Calu3 (cell line): ENCODE measurements at regions not wholly inside any gene's neighbourhood (a gene's known extent, or its start where the extent isn't known, plus 50 kb on each side); places are given as distances from the start of the nearest gene placed in this dataset.

Experiments used
- BruUV-seq: library from RNA; stranded (reverse); fragments of 400-500 nt; replicated peaks from 2 replicates; lab custom pipeline; 2021; lab: Mats Ljungman, UMichigan
- CTCF ChIA-PET: fragments of 300-600 bp; sonication (Branson Sonifier 250); formaldehyde crosslinking; loops from one replicate; lab custom pipeline; 2022; ENCODE audit warnings: antibody characterized with exemption; lab: Charles Lee
- DNase-seq: peaks from one replicate; pipeline ENCODE4 v3.0.0; 2022
- H3K27ac Mint-ChIP-seq: one replicate; pipeline ENCODE4 v1.8.0; 2022; ENCODE audit warnings: mixed read lengths; ENCODE audit not compliant: unreplicated experiment
- H3K27me3 Mint-ChIP-seq: one replicate; pipeline ENCODE4 v1.8.0; 2022; ENCODE audit warnings: mixed read lengths; ENCODE audit not compliant: unreplicated experiment
- H3K36me3 Mint-ChIP-seq: one replicate; pipeline ENCODE4 v1.8.0; 2022; ENCODE audit warnings: mild to moderate bottlenecking, moderate library complexity, mixed read lengths; ENCODE audit not compliant: insufficient read depth, unreplicated experiment
- H3K4me1 Mint-ChIP-seq: one replicate; pipeline ENCODE4 v1.8.0; 2022; ENCODE audit warnings: mild to moderate bottlenecking, low read depth, mixed read lengths; ENCODE audit not compliant: unreplicated experiment
- H3K4me3 Mint-ChIP-seq: one replicate; pipeline ENCODE4 v1.8.0; 2022; ENCODE audit warnings: mild to moderate bottlenecking, low read depth, moderate library complexity, mixed read lengths; ENCODE audit not compliant: unreplicated experiment
- H3K9me3 Mint-ChIP-seq: one replicate; pipeline ENCODE4 v1.8.0; 2022; ENCODE audit warnings: low read depth, mixed read lengths; ENCODE audit not compliant: unreplicated experiment
- intact Hi-C: fragments of 100-400 bp; cut with micrococcal nuclease; formaldehyde crosslinking; loops from one replicate; pipeline ENCODE4 v1.10.0; 2022; ENCODE audit not compliant: unreplicated experiment
- TF ChIP-seq, protein P1 (sequence below): fragments of 200-600 bp; IDR thresholded peaks from one replicate; pipeline ENCODE4 v1.8.0; 2022; ENCODE audit warnings: antibody characterized with exemption; ENCODE audit not compliant: unreplicated experiment

DNA sequence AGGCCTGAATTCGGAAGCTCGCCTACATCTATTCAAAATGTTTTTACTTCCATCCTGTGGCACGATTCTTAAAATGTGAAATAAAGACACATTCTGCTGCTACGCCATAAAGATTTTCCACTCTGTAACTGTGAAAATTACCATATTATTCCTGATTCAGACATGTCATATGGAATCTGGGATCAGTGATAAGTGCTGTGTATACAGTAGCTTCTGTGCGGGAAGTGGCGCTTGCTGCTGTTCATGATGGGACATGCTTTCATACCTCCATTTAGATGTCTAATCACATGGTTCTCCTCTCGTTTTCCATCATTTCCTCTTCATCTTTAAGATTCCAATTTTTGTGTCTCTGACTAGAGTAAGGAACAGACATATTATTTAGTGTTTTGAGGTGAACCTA, 163.2 kb downstream of the TMEM182 start:
- TF ChIP-seq, protein P1, sequence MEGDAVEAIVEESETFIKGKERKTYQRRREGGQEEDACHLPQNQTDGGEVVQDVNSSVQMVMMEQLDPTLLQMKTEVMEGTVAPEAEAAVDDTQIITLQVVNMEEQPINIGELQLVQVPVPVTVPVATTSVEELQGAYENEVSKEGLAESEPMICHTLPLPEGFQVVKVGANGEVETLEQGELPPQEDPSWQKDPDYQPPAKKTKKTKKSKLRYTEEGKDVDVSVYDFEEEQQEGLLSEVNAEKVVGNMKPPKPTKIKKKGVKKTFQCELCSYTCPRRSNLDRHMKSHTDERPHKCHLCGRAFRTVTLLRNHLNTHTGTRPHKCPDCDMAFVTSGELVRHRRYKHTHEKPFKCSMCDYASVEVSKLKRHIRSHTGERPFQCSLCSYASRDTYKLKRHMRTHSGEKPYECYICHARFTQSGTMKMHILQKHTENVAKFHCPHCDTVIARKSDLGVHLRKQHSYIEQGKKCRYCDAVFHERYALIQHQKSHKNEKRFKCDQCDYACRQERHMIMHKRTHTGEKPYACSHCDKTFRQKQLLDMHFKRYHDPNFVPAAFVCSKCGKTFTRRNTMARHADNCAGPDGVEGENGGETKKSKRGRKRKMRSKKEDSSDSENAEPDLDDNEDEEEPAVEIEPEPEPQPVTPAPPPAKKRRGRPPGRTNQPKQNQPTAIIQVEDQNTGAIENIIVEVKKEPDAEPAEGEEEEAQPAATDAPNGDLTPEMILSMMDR = no peak
- peaks cover 2% of the 10 kb centered on the region for H3K9me3 Mint-ChIP-seq
- CTCF ChIA-PET = no interaction called here
- no TSS peak for BruUV-seq
- H3K4me3 Mint-ChIP-seq = no peak overlapping the region
- no peak overlapping the region for H3K27ac Mint-ChIP-seq
- H3K36me3 Mint-ChIP-seq = no peaks in the 10 kb centered on the region
- intact Hi-C loops = no loop called here
- no peak for DNase-seq
- H3K4me1 Mint-ChIP-seq = no peaks in the 10 kb centered on the region
- no peaks in the 10 kb centered on the region for H3K27me3 Mint-ChIP-seq

DNA sequence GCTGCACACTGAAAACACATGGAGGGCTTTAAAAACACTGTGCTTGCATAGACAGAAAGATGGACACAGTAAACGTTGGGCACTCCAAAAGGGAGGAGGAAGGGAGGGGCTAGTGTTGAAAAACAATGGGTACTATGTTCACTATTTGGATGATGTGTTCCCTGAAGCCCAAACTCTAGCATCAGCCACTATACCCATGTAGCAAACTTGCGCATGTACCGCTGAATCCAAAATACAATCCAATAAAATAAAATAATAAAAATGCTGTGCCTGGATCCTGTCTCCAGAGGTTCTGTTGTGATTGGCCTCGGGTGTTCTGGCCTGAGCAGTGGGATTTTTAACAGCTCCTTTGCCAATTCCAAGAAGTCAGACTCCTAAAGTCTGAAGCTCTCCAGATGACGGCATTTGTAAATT, 166.0 kb downstream of the TMEM182 start:
- no peaks in the 10 kb centered on the region for H3K4me1 Mint-ChIP-seq
- no peak overlapping the region for H3K27ac Mint-ChIP-seq
- no peaks in the 10 kb centered on the region for H3K36me3 Mint-ChIP-seq
- no peaks in the 10 kb centered on the region for H3K27me3 Mint-ChIP-seq
- TF ChIP-seq, protein P1 = no peak
- DNase-seq = no peak
- intact Hi-C loops = no loop called here
- H3K4me3 Mint-ChIP-seq = no peak overlapping the region
- BruUV-seq = no TSS peak
- H3K9me3 Mint-ChIP-seq = peaks cover 2% of the 10 kb centered on the region
- CTCF ChIA-PET = no interaction called here

DNA sequence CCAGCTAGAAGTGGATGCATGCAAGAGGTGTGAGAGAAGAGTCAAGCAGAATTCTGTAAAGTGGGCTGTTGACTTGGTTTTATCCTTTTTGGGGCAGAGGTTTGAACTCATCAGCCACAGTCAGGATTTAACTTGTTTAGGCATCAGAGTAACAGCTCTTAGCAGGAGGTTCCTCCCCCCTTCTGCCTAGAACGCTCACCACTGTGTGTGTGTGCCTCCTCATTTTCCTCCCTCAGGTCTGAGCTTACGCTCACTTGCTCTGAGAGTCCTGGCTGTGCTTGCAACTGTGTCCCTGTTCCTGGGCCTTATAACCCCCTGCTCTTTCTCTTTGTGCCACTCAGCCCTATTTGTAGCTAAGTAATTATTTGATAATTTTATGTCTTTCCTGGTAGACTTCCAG, 167.9 kb downstream of the TMEM182 start:
- intact Hi-C loops = no loop called here
- H3K36me3 Mint-ChIP-seq = no peaks in the 10 kb centered on the region
- BruUV-seq = no TSS peak
- TF ChIP-seq, protein P1 = no peak
- H3K4me1 Mint-ChIP-seq = no peaks in the 10 kb centered on the region
- H3K27ac Mint-ChIP-seq = no peak overlapping the region
- DNase-seq = no peak
- peaks cover 8% of the 10 kb centered on the region for H3K27me3 Mint-ChIP-seq
- no peak overlapping the region for H3K4me3 Mint-ChIP-seq
- H3K9me3 Mint-ChIP-seq = peaks cover 2% of the 10 kb centered on the region
- CTCF ChIA-PET = no interaction called here

DNA sequence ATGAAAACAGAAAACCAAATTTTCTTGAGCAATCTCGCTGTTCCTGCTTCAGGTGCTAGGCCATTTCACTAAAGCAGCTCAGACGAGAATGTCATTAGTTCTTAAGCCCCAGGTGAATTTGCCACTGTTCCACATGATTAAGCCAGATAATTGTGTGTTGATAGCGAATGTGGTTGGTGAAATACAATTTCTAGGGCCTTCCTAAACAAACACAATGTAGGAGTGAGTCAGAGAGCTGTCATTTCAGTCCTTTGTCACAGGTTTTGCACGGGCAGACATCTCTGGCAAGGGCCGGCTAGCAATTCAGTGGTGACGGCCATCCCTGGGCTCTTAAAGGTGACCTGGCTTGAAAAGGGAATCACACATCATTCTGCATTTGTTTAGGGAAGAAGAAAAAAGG, 170.7 kb downstream of the TMEM182 start:
- Mint-ChIP-seq H3K4me3 (no peak overlapping the region), H3K27ac (no peak overlapping the region), H3K36me3 (no peaks in the 10 kb centered on the region), H3K9me3 (peaks cover 4% of the 10 kb centered on the region), H3K27me3 (peaks cover 14% of the 10 kb centered on the region), H3K4me1 (no peaks in the 10 kb centered on the region)
- TF ChIP-seq, protein P1 = no peak
- no TSS peak for BruUV-seq
- CTCF ChIA-PET = no interaction called here
- intact Hi-C loops = no loop called here
- no peak for DNase-seq
